Left ventricle myocardium inferior (tissue), 1 donor: ENCODE measurements at regions not wholly inside any gene's neighbourhood (a gene's known extent, or its start where the extent isn't known, plus 50 kb on each side); places are given as distances from the start of the nearest gene placed in this dataset.
A peak's percentile ranks its signal among the peaks of the same experiment; 100 is the strongest.

Source experiments
- DNase-seq: peaks from one replicate; pipeline ENCODE4 v3.0.0-alpha.2; 2020
- H3K27ac ChIP-seq: fragments of 200-600 bp; replicated peaks from 2 replicates; pipeline ENCODE4 v1.8.0; 2021
- H3K27me3 ChIP-seq: fragments of 200-600 bp; 2 replicates; pipeline ENCODE4 v1.8.0; 2021; ENCODE audit warnings: low read depth
- H3K36me3 ChIP-seq: fragments of 200-600 bp; 2 replicates; pipeline ENCODE4 v1.8.0; 2021
- H3K4me1 ChIP-seq: fragments of 200-600 bp; 2 replicates; pipeline ENCODE4 v1.8.0; 2021
- H3K4me3 ChIP-seq: fragments of 200-600 bp; 2 replicates; pipeline ENCODE4 v1.8.0; 2021; ENCODE audit warnings: mild to moderate bottlenecking, moderate library complexity
- H3K9me3 ChIP-seq: fragments of 200-600 bp; replicated peaks from 2 replicates; pipeline ENCODE4 v1.8.0; 2021
- intact Hi-C: fragments of 100-400 bp; cut with micrococcal nuclease; formaldehyde crosslinking; loops from one replicate; pipeline ENCODE4 v1.11.0; 2022
- TF ChIP-seq, protein P1 (sequence below): fragments of 200-600 bp; IDR thresholded peaks from 2 replicates; pipeline ENCODE4 v1.8.0; 2021; ENCODE audit warnings: antibody characterized with exemption, mild to moderate bottlenecking, borderline replicate concordance
- donor health status: DM: no; HTN: yes; CAD: no; lungs with severe emphysema.

DNA sequence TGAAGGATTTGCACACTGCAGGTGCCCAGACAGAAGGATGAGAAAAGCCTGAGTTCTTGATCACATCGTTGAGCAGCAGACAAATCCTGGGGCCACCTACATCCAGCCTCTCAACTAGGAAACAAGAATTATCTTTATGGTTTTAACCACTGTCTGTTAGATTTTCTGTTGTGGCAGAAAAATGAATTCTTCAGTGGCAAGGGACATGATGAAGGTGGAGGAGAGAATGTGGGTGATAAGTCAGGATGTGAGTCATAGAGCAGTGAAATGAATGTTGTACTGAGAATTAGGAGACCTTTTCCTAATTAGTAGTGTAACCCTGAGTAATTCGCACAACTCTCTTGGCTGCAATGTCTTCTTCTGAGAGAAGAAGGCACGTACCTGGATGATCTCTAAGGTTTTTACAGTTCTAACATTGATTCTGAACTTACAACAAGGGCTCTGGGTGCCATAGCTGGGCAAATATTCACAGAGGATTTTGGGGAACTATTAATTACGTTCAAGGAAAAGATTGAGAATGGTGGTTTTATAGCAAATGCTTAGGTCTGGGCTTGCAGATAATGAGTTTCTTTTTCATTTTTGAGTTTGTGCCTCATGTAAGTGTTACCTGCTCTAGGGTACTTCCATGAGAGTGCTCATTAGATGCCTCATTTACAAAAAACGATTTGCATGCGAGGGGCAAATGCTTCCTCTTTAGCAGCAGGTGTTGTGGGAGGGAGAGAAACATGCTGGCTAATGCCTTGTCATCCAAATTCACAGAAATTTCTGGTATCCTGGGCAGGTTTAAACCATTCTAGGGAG is 111.0 kb upstream of the KL start:
- Histone ChIP-seq H3K4me3 (no peak overlapping the region), H3K9me3 (peaks cover 4% of the 10 kb centered on the region), H3K27ac (peak overlapping the region; percentile 80), H3K4me1 (peaks cover 12% of the 10 kb centered on the region), H3K36me3 (no peaks in the 10 kb centered on the region), H3K27me3 (no peaks in the 10 kb centered on the region)
- intact Hi-C loops = no loop called here
- DNase-seq = no peak
- TF ChIP-seq, protein P1, sequence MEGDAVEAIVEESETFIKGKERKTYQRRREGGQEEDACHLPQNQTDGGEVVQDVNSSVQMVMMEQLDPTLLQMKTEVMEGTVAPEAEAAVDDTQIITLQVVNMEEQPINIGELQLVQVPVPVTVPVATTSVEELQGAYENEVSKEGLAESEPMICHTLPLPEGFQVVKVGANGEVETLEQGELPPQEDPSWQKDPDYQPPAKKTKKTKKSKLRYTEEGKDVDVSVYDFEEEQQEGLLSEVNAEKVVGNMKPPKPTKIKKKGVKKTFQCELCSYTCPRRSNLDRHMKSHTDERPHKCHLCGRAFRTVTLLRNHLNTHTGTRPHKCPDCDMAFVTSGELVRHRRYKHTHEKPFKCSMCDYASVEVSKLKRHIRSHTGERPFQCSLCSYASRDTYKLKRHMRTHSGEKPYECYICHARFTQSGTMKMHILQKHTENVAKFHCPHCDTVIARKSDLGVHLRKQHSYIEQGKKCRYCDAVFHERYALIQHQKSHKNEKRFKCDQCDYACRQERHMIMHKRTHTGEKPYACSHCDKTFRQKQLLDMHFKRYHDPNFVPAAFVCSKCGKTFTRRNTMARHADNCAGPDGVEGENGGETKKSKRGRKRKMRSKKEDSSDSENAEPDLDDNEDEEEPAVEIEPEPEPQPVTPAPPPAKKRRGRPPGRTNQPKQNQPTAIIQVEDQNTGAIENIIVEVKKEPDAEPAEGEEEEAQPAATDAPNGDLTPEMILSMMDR = no peak

GRCh38 chr13:32905864-32906180 is 110.4 kb upstream of the KL start:
- DNase-seq = no peak
- intact Hi-C loops = no loop called here
- H3K27ac ChIP-seq = no peak overlapping the region

GRCh38 chr13:32907211-32907610 is 109.0 kb upstream of the KL start:
- H3K9me3 ChIP-seq = no peaks in the 10 kb centered on the region
- TF ChIP-seq, protein P1 = no peak
- peaks cover 12% of the 10 kb centered on the region for H3K4me1 ChIP-seq
- DNase-seq = no peak
- H3K36me3 ChIP-seq = no peaks in the 10 kb centered on the region
- intact Hi-C loops = no loop called here
- H3K27me3 ChIP-seq = no peaks in the 10 kb centered on the region
- no peak overlapping the region for H3K27ac ChIP-seq
- H3K4me3 ChIP-seq = no peak overlapping the region

More at GRCh38 chr13:32905864-32906180, 110.4 kb upstream of the KL start:
- Histone ChIP-seq H3K4me1 (peaks cover 12% of the 10 kb centered on the region), H3K9me3 (peaks cover 4% of the 10 kb centered on the region), H3K27me3 (no peaks in the 10 kb centered on the region), H3K4me3 (no peak overlapping the region), H3K36me3 (no peaks in the 10 kb centered on the region)
- TF ChIP-seq, protein P1 = no peak

GRCh38 chr13:32910530-32910929 is 105.7 kb upstream of the KL start:
- no peak overlapping the region for H3K4me3 ChIP-seq
- no peak for DNase-seq
- H3K9me3 ChIP-seq = no peaks in the 10 kb centered on the region
- TF ChIP-seq, protein P1 = no peak
- H3K27me3 ChIP-seq = no peaks in the 10 kb centered on the region
- H3K4me1 ChIP-seq = no peaks in the 10 kb centered on the region
- no peaks in the 10 kb centered on the region for H3K36me3 ChIP-seq
- H3K27ac ChIP-seq = no peak overlapping the region
- intact Hi-C loops = no loop called here

- intact Hi-C loops = no loop called here
- Histone ChIP-seq H3K27me3 (no peaks in the 10 kb centered on the region), H3K9me3 (peaks cover 8% of the 10 kb centered on the region), H3K4me1 (no peaks in the 10 kb centered on the region), H3K27ac (no peak overlapping the region), H3K4me3 (no peak overlapping the region), H3K36me3 (no peaks in the 10 kb centered on the region)
- TF ChIP-seq, protein P1 = peak; percentile 55
- DNase-seq = no peak
Observed at GRCh38 chr13:32911506-32911905, 104.7 kb upstream of the KL start.
